A673 (cell line): ENCODE measurements at regions not wholly inside any gene's neighbourhood (a gene's known extent, or its start where the extent isn't known, plus 50 kb on each side); places are given as distances from the start of the nearest gene placed in this dataset.

Source experiments
- BruUV-seq: library from RNA; stranded (reverse); fragments of 400-500 nt; replicated peaks from 2 replicates; lab custom pipeline; 2021; lab: Mats Ljungman, UMichigan
- CTCF ChIA-PET: fragments of 300-600 bp; sonication (Branson Sonifier 250); formaldehyde crosslinking; loops from one replicate; lab custom pipeline; 2022; ENCODE audit warnings: antibody characterized with exemption; lab: Charles Lee
- POLR2A ChIA-PET: fragments of 300-600 bp; sonication (Branson Sonifier 250); formaldehyde crosslinking; loops from one replicate; lab custom pipeline; 2022; ENCODE audit warnings: antibody characterized with exemption; ENCODE audit not compliant: low non-redundant PET; lab: Charles Lee
- DNase-seq: peaks from one replicate; pipeline ENCODE4 v3.0.0-alpha.2; 2015; ENCODE audit warnings: low spot score
- H3K27ac ChIP-seq: fragments of 200-600 bp; sonication (generic); 2 replicates; pipeline ENCODE4 v1.5.1; 2016; ENCODE audit warnings: mixed run types, low read depth, mild to moderate bottlenecking, mixed read lengths, antibody characterized with exemption, low read length; ENCODE audit not compliant: poor library complexity, severe bottlenecking
- H3K27me3 ChIP-seq: fragments of 200-600 bp; sonication (generic); replicated peaks from 2 replicates; pipeline ENCODE4 v1.6.1; 2017; ENCODE audit warnings: mixed run types, low read depth, mild to moderate bottlenecking, mixed read lengths, antibody characterized with exemption, low read length; ENCODE audit not compliant: insufficient read depth, poor library complexity
- H3K36me3 ChIP-seq: fragments of 200-600 bp; sonication (generic); 2 replicates; pipeline ENCODE4 v1.6.1; 2016; ENCODE audit warnings: mixed run types, mild to moderate bottlenecking, mixed read lengths, antibody characterized with exemption, low read length; ENCODE audit not compliant: insufficient read depth, poor library complexity, severe bottlenecking
- H3K4me1 ChIP-seq: fragments of 200-600 bp; sonication (generic); 2 replicates; pipeline ENCODE4 v1.6.1; 2017; ENCODE audit warnings: mixed run types, mild to moderate bottlenecking, mixed read lengths, antibody characterized with exemption, low read length; ENCODE audit not compliant: insufficient read depth, poor library complexity, severe bottlenecking
- H3K4me3 ChIP-seq: fragments of 200-600 bp; sonication (generic); 2 replicates; pipeline ENCODE4 v1.5.1; 2016; ENCODE audit warnings: low read depth, mixed run types, mild to moderate bottlenecking, mixed read lengths, low read length; ENCODE audit not compliant: poor library complexity, severe bottlenecking
- H3K9me3 ChIP-seq: fragments of 200-600 bp; sonication (generic); 2 replicates; pipeline ENCODE4 v1.6.1; 2016; ENCODE audit warnings: mixed run types, low read depth, mild to moderate bottlenecking, mixed read lengths, antibody characterized with exemption, low read length; ENCODE audit not compliant: poor library complexity, severe bottlenecking
- EZH2 ChIP-seq: fragments of 200-600 bp; sonication (generic); IDR thresholded peaks from 2 replicates; pipeline ENCODE4 v1.6.1; 2017; ENCODE audit warnings: borderline replicate concordance, low read depth, mild to moderate bottlenecking, mixed read lengths, antibody characterized with exemption, low read length; ENCODE audit not compliant: poor library complexity, severe bottlenecking
- intact Hi-C: fragments of 100-400 bp; cut with micrococcal nuclease; formaldehyde crosslinking; loops from one replicate; pipeline ENCODE4 v1.10.0; 2022; ENCODE audit not compliant: unreplicated experiment
- TF ChIP-seq, protein P1 (sequence below): fragments of 300-800, 200-600 bp; sonication (generic); conservative IDR thresholded peaks from 2 replicates; pipeline ENCODE4 v1.5.1; 2017; ENCODE audit warnings: low read depth, mild to moderate bottlenecking, antibody characterized with exemption, low read length, moderate library complexity, mixed read lengths

- Histone ChIP-seq H3K27ac (no peak overlapping the region), H3K4me1 (no peaks in the 10 kb centered on the region), H3K9me3 (no peaks in the 10 kb centered on the region), H3K27me3 (no peaks in the 10 kb centered on the region), H3K36me3 (no peaks in the 10 kb centered on the region), H3K4me3 (no peak overlapping the region)
- no peak for TF ChIP-seq EZH2
- TF ChIP-seq, protein P1, sequence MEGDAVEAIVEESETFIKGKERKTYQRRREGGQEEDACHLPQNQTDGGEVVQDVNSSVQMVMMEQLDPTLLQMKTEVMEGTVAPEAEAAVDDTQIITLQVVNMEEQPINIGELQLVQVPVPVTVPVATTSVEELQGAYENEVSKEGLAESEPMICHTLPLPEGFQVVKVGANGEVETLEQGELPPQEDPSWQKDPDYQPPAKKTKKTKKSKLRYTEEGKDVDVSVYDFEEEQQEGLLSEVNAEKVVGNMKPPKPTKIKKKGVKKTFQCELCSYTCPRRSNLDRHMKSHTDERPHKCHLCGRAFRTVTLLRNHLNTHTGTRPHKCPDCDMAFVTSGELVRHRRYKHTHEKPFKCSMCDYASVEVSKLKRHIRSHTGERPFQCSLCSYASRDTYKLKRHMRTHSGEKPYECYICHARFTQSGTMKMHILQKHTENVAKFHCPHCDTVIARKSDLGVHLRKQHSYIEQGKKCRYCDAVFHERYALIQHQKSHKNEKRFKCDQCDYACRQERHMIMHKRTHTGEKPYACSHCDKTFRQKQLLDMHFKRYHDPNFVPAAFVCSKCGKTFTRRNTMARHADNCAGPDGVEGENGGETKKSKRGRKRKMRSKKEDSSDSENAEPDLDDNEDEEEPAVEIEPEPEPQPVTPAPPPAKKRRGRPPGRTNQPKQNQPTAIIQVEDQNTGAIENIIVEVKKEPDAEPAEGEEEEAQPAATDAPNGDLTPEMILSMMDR, result no peak
- ChIA-PET POLR2A (no interaction called here), CTCF (no interaction called here)
- intact Hi-C loops, result no loop called here
- no TSS peak for BruUV-seq
- no peak for DNase-seq
Observed at GRCh38 chr20:47406849-47407682, 50.6 kb upstream of the ZMYND8 start.

DNA sequence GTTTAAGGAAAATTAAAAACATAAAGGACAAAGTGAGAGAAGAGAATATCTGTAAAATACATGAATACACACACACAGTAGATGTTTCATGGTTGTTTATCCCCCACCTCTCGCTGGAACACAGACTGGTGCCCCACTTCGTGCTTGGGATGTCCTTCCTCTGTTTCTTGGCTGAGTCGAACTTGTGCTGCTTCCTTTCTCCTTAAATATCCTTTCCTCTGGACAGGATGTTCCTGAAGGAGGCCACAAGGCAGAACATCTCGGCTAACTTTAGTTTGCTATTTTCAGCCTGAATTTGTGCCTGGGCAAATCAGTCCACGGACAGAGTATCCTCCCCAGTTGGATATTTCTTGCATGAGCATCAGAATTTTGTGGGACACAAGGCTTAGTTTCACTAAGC, 54.7 kb upstream of the ZMYND8 start:
- DNase-seq, result no peak
- Histone ChIP-seq H3K9me3 (no peaks in the 10 kb centered on the region), H3K36me3 (no peaks in the 10 kb centered on the region), H3K4me3 (no peak overlapping the region), H3K27me3 (no peaks in the 10 kb centered on the region), H3K4me1 (no peaks in the 10 kb centered on the region), H3K27ac (no peak overlapping the region)
- intact Hi-C loops, result no loop called here
- POLR2A ChIA-PET, result no interaction called here
- TF ChIP-seq EZH2, result no peak
- TF ChIP-seq, protein P1, result no peak
- CTCF ChIA-PET, result no interaction called here
- BruUV-seq, result no TSS peak

GRCh38 chr20:47412083-47412482, 55.6 kb upstream of the ZMYND8 start:
- H3K4me1 ChIP-seq, result no peaks in the 10 kb centered on the region
- H3K9me3 ChIP-seq, result no peaks in the 10 kb centered on the region
- POLR2A ChIA-PET, result no interaction called here
- H3K27ac ChIP-seq, result no peak overlapping the region
- BruUV-seq, result no TSS peak
- TF ChIP-seq, protein P1, result no peak
- no peak overlapping the region for H3K4me3 ChIP-seq
- no peak for DNase-seq
- H3K27me3 ChIP-seq, result no peaks in the 10 kb centered on the region
- intact Hi-C loops, result no loop called here
- no peaks in the 10 kb centered on the region for H3K36me3 ChIP-seq
- CTCF ChIA-PET, result no interaction called here
